Right hindlimb (tissue), 1 donor: ENCODE measurements at regions not wholly inside any gene's neighbourhood (a gene's known extent, or its start where the extent isn't known, plus 50 kb on each side); places are given as distances from the start of the nearest gene placed in this dataset.

Experiments used
- DNase-seq: peaks from one replicate; pipeline ENCODE4 v3.0.0-alpha.2; 2018

DNA sequence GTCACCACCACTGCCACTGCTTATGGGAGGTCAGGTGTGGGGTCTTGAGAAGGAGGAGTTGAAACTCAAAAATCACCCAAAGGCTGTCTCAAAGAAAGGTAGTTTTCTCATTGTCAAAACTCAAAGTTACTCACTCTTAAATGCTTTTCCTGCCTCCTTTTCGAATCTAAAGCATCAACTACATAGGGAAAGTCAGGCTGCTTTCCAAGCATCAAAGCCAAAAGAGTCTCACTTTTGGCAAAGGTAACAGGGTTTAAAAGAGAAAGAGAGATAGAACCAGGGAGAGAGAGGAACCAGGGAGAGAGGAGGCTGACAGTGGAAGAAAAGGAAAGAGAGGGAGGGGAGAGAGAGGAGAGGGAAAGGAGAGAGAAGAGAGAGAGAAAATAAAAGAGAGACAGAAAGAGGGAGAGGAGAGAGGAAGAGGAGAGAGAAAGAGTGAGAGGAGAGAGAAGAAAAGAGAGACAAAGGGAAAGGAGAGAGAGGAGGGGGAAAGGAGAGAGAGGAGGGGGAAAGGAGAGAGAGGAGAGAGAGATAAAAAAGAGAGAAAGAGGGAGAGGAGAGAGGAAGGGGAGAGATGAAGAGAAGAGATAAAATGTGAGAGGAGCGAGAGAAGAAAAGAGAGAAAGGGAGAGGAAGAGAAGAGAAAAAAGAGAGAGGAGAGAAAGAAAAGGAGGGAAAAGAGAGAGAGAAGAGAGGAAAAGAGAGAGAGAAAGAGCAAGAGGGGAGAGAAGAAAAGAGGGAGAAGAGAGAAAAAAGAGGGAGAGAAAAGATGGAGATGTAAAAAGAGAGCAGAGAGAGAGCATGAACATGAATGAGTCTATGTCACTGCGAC, 262.0 kb upstream of the TSHZ3 start:
- DNase-seq, result no peak

DNA sequence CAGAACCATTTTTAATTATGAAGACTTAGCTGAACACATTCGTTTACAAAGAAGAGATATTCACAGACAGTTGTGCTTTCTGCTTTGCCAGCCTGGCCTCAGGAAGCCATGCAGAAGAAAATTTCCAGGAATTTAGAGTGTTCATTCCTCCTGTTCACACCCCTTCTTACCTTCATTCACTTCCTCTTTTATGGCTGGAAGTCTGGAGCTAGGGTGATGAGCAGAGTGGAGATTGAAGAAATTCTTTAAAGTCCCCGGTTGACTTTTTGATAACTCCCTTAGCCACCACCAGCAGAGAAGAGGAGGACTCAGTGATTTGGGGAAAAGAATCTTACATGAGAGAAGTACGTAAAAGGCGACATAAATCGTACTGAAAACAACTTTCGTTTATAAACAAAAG, 263.6 kb upstream of the TSHZ3 start:
- no peak for DNase-seq

DNA sequence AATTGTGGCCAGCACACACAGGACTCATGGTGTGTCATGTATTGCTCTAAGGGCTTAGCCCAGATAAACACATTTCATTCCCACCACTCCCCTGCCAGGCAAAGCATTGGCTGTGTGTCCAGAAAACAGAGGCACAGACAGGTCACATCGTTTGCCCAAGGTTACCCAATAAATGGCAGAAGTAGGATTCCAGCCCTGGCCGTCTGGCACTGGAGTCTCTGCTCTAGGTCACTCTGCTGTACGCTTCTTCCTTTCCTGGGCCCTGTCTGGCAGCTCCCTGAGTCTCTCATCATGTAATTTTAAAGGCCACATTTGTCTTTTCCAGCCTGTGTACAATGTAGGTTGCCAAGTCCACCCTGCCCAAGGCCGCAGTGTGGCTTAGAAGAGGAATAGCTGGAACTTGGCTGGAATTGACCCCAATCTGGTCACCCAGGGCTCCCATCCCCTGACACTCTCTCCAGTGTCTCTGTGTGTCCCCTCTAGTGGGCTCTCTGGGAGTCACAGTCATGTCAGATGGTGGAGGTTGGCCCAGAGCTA, 264.5 kb upstream of the TSHZ3 start:
- no peak for DNase-seq

DNA sequence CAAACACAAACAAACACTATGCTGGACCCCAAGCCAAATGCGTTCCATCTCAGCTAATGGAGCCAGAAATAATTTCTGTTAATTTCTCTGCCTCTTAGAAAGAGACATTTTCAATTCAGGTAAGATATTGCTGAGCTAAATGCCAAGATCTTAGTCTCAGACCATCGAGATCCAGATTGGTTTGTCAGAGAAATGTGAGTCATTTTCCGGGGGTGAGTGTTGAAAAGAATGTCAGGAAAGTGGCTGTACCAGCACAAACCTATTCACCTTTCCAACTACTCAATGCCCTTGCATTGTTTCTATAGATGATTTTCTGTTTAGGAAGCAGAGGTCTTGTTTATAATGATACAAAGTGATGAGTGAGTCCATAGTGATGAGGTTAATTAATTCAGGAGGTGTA, 266.8 kb upstream of the TSHZ3 start:
- DNase-seq, result no peak

DNA sequence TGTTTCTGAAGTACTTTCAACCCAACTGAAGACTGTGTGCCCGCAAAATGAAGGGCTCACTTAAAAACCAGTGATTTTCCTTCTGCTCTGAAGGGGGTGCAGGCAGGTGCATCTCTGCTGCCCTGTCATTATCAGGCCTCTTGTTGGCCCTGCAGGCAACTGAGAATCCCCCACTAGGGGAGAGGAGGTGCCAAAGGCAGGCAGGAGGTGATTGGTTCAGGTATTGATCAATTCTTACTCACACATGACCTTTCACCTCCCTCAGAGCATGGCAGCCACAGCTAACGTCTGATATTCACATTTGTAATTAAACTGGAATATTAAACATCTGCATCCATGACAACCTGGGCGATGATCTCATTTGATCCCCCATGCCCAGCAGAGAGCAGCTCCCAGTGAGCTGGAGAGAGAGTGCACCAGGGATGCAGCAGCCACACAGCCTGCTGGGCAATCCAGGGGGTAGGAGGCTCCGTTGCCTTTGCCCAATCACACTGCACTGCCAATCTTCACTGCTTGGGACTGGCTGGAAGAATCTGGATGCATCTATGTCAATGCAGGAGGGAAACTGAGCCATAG, 267.9 kb upstream of the TSHZ3 start:
- DNase-seq, result no peak

- DNase-seq, result no peak
Observed at GRCh38 chr19:31625056-31625455, 275.8 kb upstream of the TSHZ3 start.

DNA sequence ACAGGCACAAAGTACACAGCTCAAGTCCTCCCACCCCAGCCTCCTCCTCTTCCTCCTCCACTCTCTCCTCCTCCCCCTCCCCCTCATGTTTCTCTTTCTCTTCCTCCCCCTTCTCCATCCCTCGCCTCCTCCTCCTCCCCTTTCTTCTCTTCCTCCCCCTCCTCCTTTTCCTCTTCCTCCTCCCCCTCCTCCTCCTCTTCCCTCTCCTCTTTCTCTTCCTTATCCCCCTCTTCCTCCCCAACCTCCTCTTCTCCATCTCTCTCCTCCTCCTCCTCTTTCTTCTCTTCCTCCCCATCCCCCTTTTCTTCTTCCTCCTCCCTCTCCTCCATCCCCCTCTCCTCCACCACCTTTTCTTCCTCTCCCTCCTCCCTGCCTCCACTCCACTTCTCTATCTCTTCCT, 276.3 kb upstream of the TSHZ3 start:
- no peak for DNase-seq

- DNase-seq, result no peak
Observed at GRCh38 chr19:31626941-31627340, 277.7 kb upstream of the TSHZ3 start.

DNA sequence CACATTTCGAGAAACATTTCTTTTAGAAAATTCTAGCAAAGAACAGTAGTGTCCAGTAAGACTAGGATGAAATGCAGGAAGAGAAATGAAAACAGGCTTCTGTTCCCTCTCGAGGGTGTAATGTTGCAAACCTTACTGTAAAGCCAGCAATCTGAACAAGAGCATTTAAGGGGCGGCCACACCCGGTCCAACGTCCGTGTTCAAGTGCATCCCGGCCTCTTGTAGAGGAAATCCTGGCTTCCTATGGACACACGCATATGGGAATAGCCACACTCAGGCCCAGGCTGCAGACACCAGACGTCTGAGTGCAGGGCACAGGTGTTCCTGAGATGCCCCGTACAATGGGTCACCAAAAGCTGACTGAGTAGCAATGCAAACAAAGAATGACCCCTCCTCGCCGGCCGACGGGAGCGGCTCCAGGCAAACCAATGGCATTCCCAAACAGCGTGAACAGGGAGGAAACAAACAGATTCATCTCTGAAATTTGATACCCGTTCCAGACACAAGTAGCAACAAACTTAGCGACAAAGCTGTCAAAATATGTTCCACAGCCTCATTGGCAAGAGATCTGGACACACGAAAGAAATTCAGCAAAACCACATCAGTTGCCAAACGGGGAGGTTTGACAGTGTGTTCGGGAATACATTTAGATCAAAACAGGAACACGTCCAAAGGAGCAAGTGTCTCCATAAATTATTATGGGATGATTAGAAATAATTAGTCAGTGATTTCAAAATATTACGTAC, 278.6 kb upstream of the TSHZ3 start:
- DNase-seq, result no peak

DNA sequence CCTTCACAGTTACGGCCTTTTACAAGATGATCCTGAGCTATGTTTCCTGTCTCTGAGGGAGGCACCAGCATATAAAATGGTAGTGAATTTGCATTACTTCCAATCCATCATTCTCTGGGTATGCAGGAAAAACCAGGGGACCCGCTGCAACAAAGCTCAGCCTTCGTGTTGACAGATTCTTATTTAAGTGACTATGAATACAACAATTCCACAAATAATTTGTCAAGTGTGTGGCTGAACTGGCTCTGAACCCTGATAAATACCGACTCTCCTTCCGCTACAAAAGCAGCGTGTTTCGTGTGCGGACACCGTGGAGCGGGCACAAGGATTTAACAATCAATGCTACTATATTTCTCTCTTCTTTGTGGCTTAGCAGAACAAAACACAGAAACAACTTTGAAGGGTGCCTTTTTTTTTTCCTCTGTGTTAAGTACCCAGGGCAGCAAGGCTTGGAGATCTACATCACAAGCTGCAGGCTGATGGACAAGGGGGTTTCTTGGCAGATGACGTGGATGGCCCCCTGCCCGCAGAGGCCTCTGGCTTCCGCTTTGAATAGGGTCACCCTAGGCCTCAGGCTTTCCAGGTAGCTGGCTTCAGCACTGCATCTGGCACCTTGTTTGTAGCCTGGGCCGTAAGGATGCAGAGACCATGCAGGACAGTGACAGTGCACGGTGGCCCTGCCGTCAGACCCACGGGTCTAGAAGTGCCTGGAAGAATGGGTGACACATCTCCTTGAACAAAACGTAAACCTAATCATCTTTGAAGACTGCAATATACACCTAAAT, 280.5 kb upstream of the TSHZ3 start:
- DNase-seq, result no peak

GRCh38 chr19:31633014-31633413, 283.8 kb upstream of the TSHZ3 start:
- no peak for DNase-seq

GRCh38 chr19:31639306-31639705, 290.1 kb upstream of the TSHZ3 start:
- DNase-seq, result no peak

DNA sequence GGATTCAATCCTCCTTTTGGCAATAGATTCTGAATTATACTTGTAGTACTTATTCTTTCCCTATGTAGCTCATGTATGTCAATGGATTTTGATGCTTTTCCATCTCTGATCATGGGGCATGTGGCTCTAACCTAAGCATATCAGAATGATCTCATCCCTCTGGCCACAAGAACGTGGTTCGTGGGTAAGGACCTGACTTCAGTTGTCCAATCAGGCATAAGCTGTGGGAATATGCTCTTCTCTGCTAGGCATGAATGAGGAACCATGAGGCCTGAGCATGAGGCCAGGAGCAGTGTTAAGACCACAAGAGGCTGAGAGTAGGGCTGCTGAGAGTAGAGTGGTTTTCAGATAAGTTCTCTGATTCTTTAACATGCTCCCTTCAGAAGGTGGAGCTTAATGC, 292.4 kb upstream of the TSHZ3 start:
- no peak for DNase-seq

- no peak for DNase-seq
Observed at GRCh38 chr19:31648347-31648746, 299.1 kb upstream of the TSHZ3 start.

DNA sequence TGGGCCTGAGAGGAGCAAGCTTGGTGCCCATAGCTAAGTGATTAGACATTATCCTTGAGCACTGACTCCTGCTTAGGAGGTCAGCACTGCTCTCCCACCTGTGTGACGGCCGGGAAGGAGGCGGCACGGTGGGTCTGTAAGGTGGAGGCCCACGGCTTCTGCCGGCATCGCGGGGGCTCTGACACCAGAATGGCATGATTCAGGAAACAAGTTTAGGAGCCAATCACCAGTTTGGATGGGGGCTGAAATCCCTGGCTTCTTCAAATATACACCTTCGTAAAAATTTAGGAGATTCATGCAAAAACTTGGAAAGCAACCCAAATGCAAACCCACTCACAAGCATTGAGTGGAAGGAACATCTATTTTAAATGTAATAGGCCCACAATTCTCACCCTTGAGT, 307.3 kb upstream of the TSHZ3 start:
- no peak for DNase-seq

DNA sequence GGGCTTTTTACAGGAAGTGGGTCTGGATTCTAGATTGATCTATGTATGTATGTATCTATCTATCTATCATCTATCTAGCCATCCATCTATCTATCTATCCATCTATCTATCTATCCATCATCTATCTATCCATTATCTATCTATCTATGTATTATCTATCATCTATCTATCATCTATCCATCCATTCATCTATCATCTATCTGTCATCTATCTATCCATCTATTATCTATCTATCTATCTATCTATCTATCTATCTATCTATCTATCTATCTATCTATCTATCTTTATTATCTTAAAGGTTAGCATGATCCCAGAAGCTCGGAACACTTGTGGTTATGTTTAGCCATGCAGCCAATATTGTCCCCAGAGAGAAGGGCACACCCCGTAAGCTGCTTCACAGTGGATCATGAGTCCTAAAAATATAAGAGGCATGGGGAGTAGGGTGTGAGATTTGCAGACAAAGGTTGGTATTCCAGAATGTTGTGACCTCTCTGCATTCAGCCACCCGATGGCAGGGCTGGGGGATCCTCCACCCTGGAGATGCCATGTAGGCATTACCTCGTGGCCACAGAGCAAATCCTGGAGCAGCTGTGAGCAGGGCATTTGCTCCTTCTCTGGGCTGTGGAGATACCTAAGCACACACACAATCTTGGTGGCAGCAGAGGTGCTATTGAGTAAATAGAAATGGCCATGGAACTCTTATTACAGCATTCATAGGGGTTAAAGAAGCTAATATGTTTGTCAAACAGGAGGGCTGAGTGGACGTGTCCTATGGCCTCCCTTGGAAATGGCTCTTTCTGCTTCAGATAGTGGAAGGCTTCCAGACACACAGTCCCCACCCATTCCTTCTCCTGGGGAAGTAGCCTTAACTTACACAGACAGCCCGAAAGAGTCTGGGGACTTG, 310.0 kb upstream of the TSHZ3 start:
- DNase-seq, result no peak

DNA sequence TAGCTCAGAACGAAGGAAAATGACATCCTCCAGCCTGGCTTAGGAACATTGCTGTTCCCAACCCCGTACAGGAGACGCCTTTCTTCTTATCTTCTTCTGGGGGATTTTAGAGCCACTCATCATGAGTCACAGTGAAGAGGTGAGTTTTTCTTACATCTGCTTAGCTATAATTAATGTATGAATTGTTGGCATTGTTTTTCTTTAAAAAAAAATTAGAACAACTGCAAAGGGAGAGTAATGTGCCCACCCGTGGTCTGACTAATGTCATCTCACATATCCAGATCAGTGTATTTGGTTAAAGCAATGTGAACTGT, 310.6 kb upstream of the TSHZ3 start:
- no peak for DNase-seq

DNA sequence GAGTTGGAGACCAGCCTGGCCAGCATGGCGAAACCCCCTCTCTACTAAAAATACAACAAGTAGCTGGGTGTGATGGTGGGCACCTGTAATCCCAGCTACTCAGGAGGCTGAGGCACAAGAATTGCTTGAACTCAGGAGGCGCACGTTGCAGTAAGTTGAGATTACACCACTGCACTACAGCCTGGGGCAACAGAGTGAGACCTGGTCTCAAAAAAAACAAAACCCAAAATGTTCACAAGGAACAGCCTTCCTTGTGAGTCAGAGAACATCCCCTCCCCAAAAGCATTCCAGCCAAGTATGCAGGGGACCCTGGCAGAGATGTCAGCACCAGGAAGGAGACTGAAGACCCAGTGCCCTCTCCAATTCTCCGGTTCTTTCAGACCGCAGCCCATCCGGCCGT, 314.9 kb upstream of the TSHZ3 start:
- no peak for DNase-seq

DNA sequence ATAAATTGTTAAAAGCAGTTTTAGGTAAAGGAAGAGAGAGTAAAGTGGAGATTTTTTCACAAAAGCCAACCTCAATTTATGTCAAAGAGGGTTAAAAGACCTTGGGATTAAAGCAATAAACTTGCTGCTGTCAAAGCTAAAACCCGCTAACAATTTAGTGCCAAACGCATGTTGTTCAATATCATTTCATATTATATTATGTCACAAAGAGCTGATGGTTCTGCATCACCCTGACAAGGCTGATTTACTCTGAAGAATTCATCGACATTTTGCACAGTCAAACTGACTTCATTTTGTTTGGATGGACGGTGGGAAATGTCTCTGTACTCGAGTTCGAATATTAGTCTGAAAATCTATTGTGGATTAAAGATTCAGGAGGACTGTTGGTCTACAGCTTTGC, 315.8 kb upstream of the TSHZ3 start:
- no peak for DNase-seq

DNA sequence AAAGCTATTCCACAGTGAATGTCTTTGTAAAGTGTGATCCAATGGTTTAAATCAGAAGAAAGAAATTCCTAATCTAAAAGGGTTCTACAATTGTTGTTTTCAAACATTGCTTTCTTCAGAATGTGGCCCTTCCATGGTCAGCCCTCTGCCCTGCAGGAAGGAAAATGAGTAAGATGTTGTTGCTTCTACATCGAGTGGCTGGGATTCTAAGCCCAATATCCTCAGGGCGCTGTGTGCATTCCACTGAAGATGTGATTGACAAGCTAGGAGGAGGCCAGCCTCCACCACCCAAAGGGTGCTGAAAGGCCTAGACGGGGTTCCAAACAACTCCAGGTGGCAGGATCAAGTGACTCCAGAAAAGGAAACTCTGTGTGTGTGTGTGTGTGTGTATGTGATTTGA, 316.9 kb upstream of the TSHZ3 start:
- DNase-seq, result no peak

DNA sequence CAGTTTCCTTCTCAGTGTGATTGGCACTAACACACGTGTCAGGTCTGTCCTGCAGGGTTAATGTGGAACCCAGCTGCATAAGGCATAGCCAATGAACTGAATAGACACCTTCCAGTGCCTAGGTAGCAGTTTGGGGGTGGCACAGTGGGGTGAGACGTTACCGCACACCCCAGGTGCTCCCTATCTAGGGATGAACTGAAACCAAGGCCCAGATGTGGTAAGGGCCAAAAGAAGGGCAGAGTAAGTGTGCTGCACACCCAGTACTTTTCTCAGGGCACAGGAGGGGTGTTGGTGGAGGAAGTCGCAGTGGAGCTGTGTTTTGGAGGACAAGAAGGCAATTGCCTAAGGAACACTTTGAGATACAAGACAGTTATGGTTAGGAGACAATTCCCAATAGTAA, 317.9 kb upstream of the TSHZ3 start:
- no peak for DNase-seq

DNA sequence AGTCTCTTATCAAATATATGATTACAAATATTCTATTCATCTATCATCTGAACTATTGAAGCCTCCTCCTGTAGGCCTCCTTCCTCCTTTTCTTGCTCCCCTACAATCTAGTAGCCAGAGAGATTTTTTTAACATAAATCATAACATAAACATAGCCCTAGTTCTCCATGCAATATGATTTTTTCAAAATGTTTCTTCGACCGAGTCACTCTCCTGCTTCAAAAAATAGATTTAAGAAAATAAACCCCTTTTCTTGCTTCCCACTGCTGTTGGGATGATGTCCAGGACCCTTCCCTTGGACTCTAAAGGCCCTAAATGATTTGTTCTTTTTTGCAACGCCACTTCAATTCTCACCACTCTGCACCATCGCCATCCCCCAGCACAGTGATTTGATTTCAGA, 319.7 kb upstream of the TSHZ3 start:
- DNase-seq, result no peak
